ENCODE measurements at regions not wholly inside any gene's neighbourhood (a gene's known extent, or its start where the extent isn't known, plus 50 kb on each side); places are given as distances from the start of the nearest gene placed in this dataset.

DNA sequence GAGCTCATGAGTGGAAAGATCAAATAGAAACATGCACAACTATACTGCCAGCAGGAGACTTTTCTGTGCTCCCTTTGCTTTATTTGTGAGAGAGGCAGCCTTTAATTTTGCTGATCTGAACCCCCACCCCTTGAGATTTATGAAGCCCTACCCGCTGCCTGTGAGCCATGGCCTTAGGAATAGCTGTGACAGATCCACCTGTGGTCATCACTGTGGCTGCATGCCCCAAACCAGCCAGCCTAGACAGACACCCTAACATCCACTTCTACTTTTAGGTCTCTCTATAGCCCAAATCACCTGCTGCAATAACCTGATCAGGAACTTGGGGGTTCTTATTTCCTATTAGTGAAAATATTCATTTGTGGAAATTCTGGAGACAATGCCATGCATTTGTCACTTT lies 196.2 kb downstream of the C1orf94 start:
- Histone ChIP-seq H3K27me3 (replicated peaks; ENCODE audit: control insufficient read depth, insufficient read depth, low read length) (no peaks in the 10 kb centered on the region), H3K4me3 (replicated peaks; ENCODE audit: low read depth, low read length) (no peak overlapping the region), H3K36me3 (ENCODE audit: control insufficient read depth, insufficient read depth, low read length) (no peaks in the 10 kb centered on the region)
- no peak for DNase-seq (ENCODE audit: extremely low read depth, insufficient read length)
- TF ChIP-seq, protein P1, sequence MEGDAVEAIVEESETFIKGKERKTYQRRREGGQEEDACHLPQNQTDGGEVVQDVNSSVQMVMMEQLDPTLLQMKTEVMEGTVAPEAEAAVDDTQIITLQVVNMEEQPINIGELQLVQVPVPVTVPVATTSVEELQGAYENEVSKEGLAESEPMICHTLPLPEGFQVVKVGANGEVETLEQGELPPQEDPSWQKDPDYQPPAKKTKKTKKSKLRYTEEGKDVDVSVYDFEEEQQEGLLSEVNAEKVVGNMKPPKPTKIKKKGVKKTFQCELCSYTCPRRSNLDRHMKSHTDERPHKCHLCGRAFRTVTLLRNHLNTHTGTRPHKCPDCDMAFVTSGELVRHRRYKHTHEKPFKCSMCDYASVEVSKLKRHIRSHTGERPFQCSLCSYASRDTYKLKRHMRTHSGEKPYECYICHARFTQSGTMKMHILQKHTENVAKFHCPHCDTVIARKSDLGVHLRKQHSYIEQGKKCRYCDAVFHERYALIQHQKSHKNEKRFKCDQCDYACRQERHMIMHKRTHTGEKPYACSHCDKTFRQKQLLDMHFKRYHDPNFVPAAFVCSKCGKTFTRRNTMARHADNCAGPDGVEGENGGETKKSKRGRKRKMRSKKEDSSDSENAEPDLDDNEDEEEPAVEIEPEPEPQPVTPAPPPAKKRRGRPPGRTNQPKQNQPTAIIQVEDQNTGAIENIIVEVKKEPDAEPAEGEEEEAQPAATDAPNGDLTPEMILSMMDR (IDR thresholded peaks at IDR 0.05; ENCODE audit: insufficient read depth, low read length, poor library complexity, severe bottlenecking) = no peak

DNA sequence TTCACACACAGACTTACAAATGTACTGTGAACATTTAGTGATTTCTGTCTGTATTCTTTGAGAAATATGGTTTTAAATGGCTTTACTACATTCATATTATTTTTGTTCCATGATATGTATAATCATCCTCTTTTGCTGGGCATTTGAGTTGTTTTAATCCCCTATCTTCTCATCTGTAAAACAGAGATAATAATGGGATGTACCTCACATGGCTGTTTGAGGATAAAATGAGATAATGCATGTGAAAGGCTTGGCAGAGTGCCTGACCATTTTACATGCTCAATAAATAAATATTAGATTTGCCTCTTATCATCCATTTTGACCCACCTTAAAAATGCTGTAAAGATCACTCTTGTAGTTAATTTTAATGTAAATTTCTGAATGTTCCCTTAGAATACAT lies 197.2 kb downstream of the C1orf94 start:
- no peaks in the 10 kb centered on the region for H3K36me3 ChIP-seq (ENCODE audit: control insufficient read depth, insufficient read depth, low read length)
- H3K27me3 ChIP-seq (replicated peaks; ENCODE audit: control insufficient read depth, insufficient read depth, low read length) = no peaks in the 10 kb centered on the region; the same call in 1 of the 2 replicates
- TF ChIP-seq, protein P1 (IDR thresholded peaks at IDR 0.05; ENCODE audit: insufficient read depth, low read length, poor library complexity, severe bottlenecking) = no peak
- DNase-seq (ENCODE audit: extremely low read depth, insufficient read length) = no peak
- H3K4me3 ChIP-seq (replicated peaks; ENCODE audit: low read depth, low read length) = no peak overlapping the region

DNA sequence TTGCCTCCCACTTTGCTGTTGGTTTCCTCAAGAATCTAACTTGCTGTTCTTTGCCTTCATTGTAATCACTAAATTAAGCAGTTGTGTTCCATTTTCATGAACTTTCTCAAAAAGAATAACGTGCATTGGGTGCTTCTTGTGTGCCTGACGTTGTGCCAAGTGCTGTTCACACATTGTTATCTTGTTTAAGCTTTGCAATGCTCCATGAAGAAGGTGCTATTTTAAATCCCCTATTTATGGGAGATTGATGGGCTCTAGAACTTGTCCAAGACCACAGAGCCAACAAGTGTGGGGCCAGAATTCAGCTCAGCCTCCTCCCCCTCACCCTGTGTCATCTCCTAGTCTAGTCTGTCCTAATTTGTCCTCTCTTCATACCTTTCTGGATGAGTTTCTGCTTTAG lies 199.8 kb downstream of the C1orf94 start:
- TF ChIP-seq, protein P1 (IDR thresholded peaks at IDR 0.05; ENCODE audit: insufficient read depth, low read length, poor library complexity, severe bottlenecking) = no peak
- Histone ChIP-seq H3K36me3 (ENCODE audit: control insufficient read depth, insufficient read depth, low read length) (no peaks in the 10 kb centered on the region), H3K27me3 (replicated peaks; ENCODE audit: control insufficient read depth, insufficient read depth, low read length) (no peaks in the 10 kb centered on the region; the same call in 1 of the 2 replicates), H3K4me3 (replicated peaks; ENCODE audit: low read depth, low read length) (no peak overlapping the region)
- no peak for DNase-seq (ENCODE audit: extremely low read depth, insufficient read length)

DNA sequence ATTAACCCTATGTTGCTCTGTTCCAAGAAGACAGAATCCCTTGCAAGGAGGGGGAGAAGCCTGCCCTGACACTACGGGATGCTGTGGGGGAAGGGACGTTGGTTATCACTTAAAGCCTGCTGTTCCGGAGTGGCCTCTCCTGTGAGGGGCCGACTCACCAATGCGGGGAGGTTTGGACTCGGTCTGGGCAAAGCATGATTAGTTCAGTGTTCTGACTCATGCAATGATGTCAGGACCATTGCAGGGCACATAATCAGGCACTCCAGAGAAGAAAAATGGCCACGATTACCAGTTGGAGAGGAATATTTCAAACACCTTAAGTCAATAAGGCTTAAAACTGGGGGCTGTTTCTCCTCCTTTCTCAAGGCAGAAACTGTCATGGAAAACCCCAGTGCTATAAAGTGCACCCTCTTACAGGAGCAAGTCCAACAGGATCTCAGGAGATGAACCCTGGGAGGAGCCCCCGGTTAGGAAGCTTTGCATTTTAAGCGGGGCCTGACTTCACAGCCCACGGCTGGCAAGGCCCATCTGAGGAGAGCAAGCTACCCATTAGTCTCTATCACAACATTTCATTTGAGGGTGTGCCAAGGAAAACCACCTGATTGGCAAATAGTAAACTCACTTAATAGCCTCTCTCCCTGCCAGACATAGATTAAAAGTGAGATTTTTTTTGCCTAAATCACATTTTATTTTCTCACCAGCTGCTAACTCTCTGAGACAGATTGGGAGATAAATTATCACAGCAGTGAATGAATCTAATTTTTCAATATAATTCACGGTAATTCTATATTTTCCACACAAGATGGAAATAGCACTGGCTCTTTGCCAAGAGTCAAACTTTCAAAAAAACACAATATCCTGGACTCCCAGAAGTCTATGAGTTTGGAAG lies 202.5 kb downstream of the C1orf94 start:
- H3K27me3 ChIP-seq (replicated peaks; ENCODE audit: control insufficient read depth, insufficient read depth, low read length) = no peaks in the 10 kb centered on the region; the same call in 1 of the 2 replicates
- no peak overlapping the region for H3K4me3 ChIP-seq (replicated peaks; ENCODE audit: low read depth, low read length)
- TF ChIP-seq, protein P1 (IDR thresholded peaks at IDR 0.05; ENCODE audit: insufficient read depth, low read length, poor library complexity, severe bottlenecking) = no peak
- H3K36me3 ChIP-seq (ENCODE audit: control insufficient read depth, insufficient read depth, low read length) = no peaks in the 10 kb centered on the region
- no peak for DNase-seq (ENCODE audit: extremely low read depth, insufficient read length)

DNA sequence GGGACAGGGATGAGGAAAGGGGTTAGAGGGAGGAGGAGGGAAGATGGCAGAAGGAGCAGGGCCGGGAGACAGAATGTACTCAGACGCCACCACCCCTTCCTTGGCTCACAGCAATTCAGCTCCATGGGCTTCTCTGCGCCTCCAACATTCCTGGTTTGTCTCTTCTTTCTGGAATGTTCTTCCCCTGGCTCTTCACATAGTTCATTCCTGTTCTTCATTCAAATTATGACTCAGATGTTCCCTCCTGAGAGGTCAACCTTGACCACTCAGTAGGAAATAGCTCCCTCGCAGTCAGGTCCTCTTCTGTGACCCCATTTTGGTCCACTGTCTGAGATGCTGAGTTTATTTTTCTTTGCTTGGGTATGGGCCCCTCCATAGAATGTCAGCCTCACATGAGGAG lies 203.2 kb downstream of the C1orf94 start:
- Histone ChIP-seq H3K36me3 (ENCODE audit: control insufficient read depth, insufficient read depth, low read length) (no peaks in the 10 kb centered on the region), H3K4me3 (replicated peaks; ENCODE audit: low read depth, low read length) (no peak overlapping the region), H3K27me3 (replicated peaks; ENCODE audit: control insufficient read depth, insufficient read depth, low read length) (no peaks in the 10 kb centered on the region; the same call in 1 of the 2 replicates)

More for the DNA sequence above, 203.2 kb downstream of the C1orf94 start:
- TF ChIP-seq, protein P1 (IDR thresholded peaks at IDR 0.05; ENCODE audit: insufficient read depth, low read length, poor library complexity, severe bottlenecking) = no peak
- no peak for DNase-seq (ENCODE audit: extremely low read depth, insufficient read length)

All from GM06990 (cell line).